ENCODE measurements at regions not wholly inside any gene's neighbourhood (a gene's known extent, or its start where the extent isn't known, plus 50 kb on each side); places are given as distances from the start of the nearest gene placed in this dataset.

DNA sequence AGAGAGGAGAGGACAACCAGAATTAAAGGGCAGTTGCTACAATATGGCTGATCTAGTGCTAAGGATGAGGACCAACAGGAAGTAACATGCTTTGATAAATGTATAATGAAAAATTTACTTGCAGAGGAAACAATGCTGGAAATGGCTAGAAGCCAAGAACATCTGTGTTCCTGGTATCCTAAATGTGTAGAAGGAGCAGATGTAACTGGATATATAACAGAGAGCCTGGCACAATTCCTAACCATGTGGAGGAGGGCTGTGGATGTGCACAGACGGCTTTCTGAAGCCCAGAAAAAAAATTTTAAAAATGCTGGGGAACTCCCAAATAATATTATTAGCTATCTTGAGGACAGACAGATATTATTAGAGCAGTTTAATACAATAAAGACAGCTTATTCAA, 159.4 kb upstream of the GBE1 start:
- TF ChIP-seq CTCF (IDR thresholded peaks at IDR 0.05; ENCODE audit: low read depth, low read length, poor library complexity, severe bottlenecking), result no peak
- no peak for TF ChIP-seq EZH2phosphoT487 (IDR thresholded peaks at IDR 0.05; ENCODE audit: borderline replicate concordance, low read length)
